ENCODE measurements at regions not wholly inside any gene's neighbourhood (a gene's known extent, or its start where the extent isn't known, plus 50 kb on each side); places are given as distances from the start of the nearest gene placed in this dataset.

GRCh38 chr1:30129001-30129408 lies 594.4 kb downstream of the MATN1 start:
- Histone ChIP-seq H3K4me1 (ENCODE audit: insufficient read depth, low read length) (no peaks in the 10 kb centered on the region), H3K4me3 (ENCODE audit: low read depth in 1 of 2, low read length in 2 of 2) (no peak overlapping the region), H3K9ac (ENCODE audit: low read length) (no peak overlapping the region), H3K27me3 (ENCODE audit: control insufficient read depth in 1 of 2, insufficient read depth in 2 of 2, low read length in 2 of 2) (no peaks in the 10 kb centered on the region), H3K9me3 (ENCODE audit: low read length) (no peaks in the 10 kb centered on the region), H3K27ac (ENCODE audit: low read depth, low read length) (no peak overlapping the region), H3K36me3 (ENCODE audit: insufficient read depth, low read length) (no peaks in the 10 kb centered on the region)

GRCh38 chr1:30126848-30127247 lies 596.5 kb downstream of the MATN1 start:
- H3K4me3 ChIP-seq (ENCODE audit: low read depth in 1 of 2, low read length in 2 of 2) = no peak overlapping the region
- H3K4me1 ChIP-seq (ENCODE audit: insufficient read depth, low read length) = no peaks in the 10 kb centered on the region
- H3K36me3 ChIP-seq (ENCODE audit: insufficient read depth, low read length) = no peaks in the 10 kb centered on the region
- H3K27ac ChIP-seq (ENCODE audit: low read depth, low read length) = no peak overlapping the region
- no peaks in the 10 kb centered on the region for H3K27me3 ChIP-seq (ENCODE audit: control insufficient read depth in 1 of 2, insufficient read depth in 2 of 2, low read length in 2 of 2)
- no peaks in the 10 kb centered on the region for H3K9me3 ChIP-seq (ENCODE audit: low read length)
- no peak overlapping the region for H3K9ac ChIP-seq (ENCODE audit: low read length)

DNA sequence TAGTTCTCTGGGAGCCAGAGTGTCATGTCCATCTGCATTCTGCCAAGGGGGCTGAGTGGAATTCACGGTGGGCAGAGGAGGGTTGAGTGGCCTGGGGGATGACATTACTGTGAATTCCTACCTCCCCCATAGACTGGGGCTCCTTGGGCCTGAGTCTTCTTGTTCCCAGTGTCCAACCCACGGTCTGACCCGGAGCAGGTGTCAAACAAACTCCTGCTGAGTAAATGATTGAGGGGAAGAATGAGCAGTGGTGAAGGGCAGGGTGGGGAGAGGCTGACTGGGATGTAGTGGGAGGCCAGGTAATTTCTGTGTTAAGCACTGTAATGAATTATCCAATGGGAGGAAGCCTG lies 597.6 kb downstream of the MATN1 start:
- H3K9me3 ChIP-seq (ENCODE audit: low read length) = no peaks in the 10 kb centered on the region
- H3K4me1 ChIP-seq (ENCODE audit: insufficient read depth, low read length) = no peaks in the 10 kb centered on the region
- H3K9ac ChIP-seq (ENCODE audit: low read length) = no peak overlapping the region
- no peaks in the 10 kb centered on the region for H3K36me3 ChIP-seq (ENCODE audit: insufficient read depth, low read length)
- no peak overlapping the region for H3K27ac ChIP-seq (ENCODE audit: low read depth, low read length)
- no peak overlapping the region for H3K4me3 ChIP-seq (ENCODE audit: low read depth in 1 of 2, low read length in 2 of 2)
- H3K27me3 ChIP-seq (ENCODE audit: control insufficient read depth in 1 of 2, insufficient read depth in 2 of 2, low read length in 2 of 2) = no peaks in the 10 kb centered on the region

GRCh38 chr1:30125021-30125820 lies 598.2 kb downstream of the MATN1 start:
- Histone ChIP-seq H3K4me1 (ENCODE audit: insufficient read depth, low read length) (no peaks in the 10 kb centered on the region), H3K27ac (ENCODE audit: low read depth, low read length) (no peak overlapping the region), H3K9ac (ENCODE audit: low read length) (no peak overlapping the region), H3K4me3 (ENCODE audit: low read depth in 1 of 2, low read length in 2 of 2) (no peak overlapping the region), H3K27me3 (ENCODE audit: control insufficient read depth in 1 of 2, insufficient read depth in 2 of 2, low read length in 2 of 2) (no peaks in the 10 kb centered on the region), H3K9me3 (ENCODE audit: low read length) (no peaks in the 10 kb centered on the region), H3K36me3 (ENCODE audit: insufficient read depth, low read length) (no peaks in the 10 kb centered on the region)

DNA sequence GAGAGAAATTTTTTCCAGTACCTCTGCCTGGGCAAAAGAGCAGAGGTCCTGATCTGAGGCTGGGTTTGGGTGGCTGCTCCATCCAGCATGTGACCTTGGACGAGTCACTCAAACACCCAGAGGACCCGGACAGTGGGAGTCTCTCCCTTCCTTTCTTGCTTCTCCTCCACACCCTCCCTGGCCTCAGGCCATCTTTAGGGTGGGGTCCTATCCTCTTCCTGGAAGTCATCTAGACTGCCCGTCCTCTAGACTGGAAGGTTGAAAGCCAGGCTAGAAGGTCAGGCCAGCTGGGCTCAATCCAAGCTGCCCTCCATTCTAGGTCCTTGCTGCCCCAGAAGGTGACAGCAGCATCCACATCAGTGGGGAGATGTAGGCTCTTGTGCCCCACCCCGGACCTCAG lies 599.5 kb downstream of the MATN1 start:
- Histone ChIP-seq H3K9me3 (ENCODE audit: low read length) (no peaks in the 10 kb centered on the region), H3K4me1 (ENCODE audit: insufficient read depth, low read length) (no peaks in the 10 kb centered on the region), H3K4me3 (ENCODE audit: low read depth in 1 of 2, low read length in 2 of 2) (no peak overlapping the region), H3K36me3 (ENCODE audit: insufficient read depth, low read length) (no peaks in the 10 kb centered on the region), H3K27me3 (ENCODE audit: control insufficient read depth in 1 of 2, insufficient read depth in 2 of 2, low read length in 2 of 2) (no peaks in the 10 kb centered on the region), H3K9ac (ENCODE audit: low read length) (no peak overlapping the region), H3K27ac (ENCODE audit: low read depth, low read length) (no peak overlapping the region)

GRCh38 chr1:30123036-30123435 lies 600.3 kb downstream of the MATN1 start:
- Histone ChIP-seq H3K4me1 (ENCODE audit: insufficient read depth, low read length) (no peaks in the 10 kb centered on the region), H3K4me3 (ENCODE audit: low read depth in 1 of 2, low read length in 2 of 2) (no peak overlapping the region), H3K27ac (ENCODE audit: low read depth, low read length) (no peak overlapping the region), H3K9ac (ENCODE audit: low read length) (no peak overlapping the region), H3K9me3 (ENCODE audit: low read length) (no peaks in the 10 kb centered on the region), H3K36me3 (ENCODE audit: insufficient read depth, low read length) (no peaks in the 10 kb centered on the region), H3K27me3 (ENCODE audit: control insufficient read depth in 1 of 2, insufficient read depth in 2 of 2, low read length in 2 of 2) (no peaks in the 10 kb centered on the region)

- no peaks in the 10 kb centered on the region for H3K4me1 ChIP-seq (ENCODE audit: insufficient read depth, low read length)
- no peak overlapping the region for H3K27ac ChIP-seq (ENCODE audit: low read depth, low read length)
- H3K36me3 ChIP-seq (ENCODE audit: insufficient read depth, low read length) = no peaks in the 10 kb centered on the region
- H3K4me3 ChIP-seq (ENCODE audit: low read depth in 1 of 2, low read length in 2 of 2) = no peak overlapping the region
- H3K27me3 ChIP-seq (ENCODE audit: control insufficient read depth in 1 of 2, insufficient read depth in 2 of 2, low read length in 2 of 2) = no peaks in the 10 kb centered on the region
- H3K9me3 ChIP-seq (ENCODE audit: low read length) = no peaks in the 10 kb centered on the region
- no peak overlapping the region for H3K9ac ChIP-seq (ENCODE audit: low read length)
Measured at GRCh38 chr1:30120245-30121000, 603.0 kb downstream of the MATN1 start.

GRCh38 chr1:30117685-30118084 lies 605.7 kb downstream of the MATN1 start:
- Histone ChIP-seq H3K4me1 (ENCODE audit: insufficient read depth, low read length) (no peaks in the 10 kb centered on the region), H3K27me3 (ENCODE audit: control insufficient read depth in 1 of 2, insufficient read depth in 2 of 2, low read length in 2 of 2) (peaks cover 0 to under 1% of the 10 kb centered on the region in 2 donors), H3K4me3 (ENCODE audit: low read depth in 1 of 2, low read length in 2 of 2) (no peak overlapping the region), H3K9ac (ENCODE audit: low read length) (no peak overlapping the region), H3K27ac (ENCODE audit: low read depth, low read length) (no peak overlapping the region), H3K36me3 (ENCODE audit: insufficient read depth, low read length) (no peaks in the 10 kb centered on the region), H3K9me3 (ENCODE audit: low read length) (no peaks in the 10 kb centered on the region)

GRCh38 chr1:30111431-30111830 lies 612.0 kb downstream of the MATN1 start:
- Histone ChIP-seq H3K36me3 (ENCODE audit: insufficient read depth, low read length) (no peaks in the 10 kb centered on the region), H3K4me1 (ENCODE audit: insufficient read depth, low read length) (no peaks in the 10 kb centered on the region), H3K9me3 (ENCODE audit: low read length) (no peaks in the 10 kb centered on the region), H3K9ac (ENCODE audit: low read length) (no peak overlapping the region), H3K27ac (ENCODE audit: low read depth, low read length) (no peak overlapping the region), H3K27me3 (ENCODE audit: control insufficient read depth in 1 of 2, insufficient read depth in 2 of 2, low read length in 2 of 2) (peaks cover 16 to 19% of the 10 kb centered on the region in 2 donors), H3K4me3 (ENCODE audit: low read depth in 1 of 2, low read length in 2 of 2) (no peak overlapping the region)

- Histone ChIP-seq H3K4me3 (ENCODE audit: low read depth in 1 of 2, low read length in 2 of 2) (no peak overlapping the region), H3K4me1 (ENCODE audit: insufficient read depth, low read length) (no peaks in the 10 kb centered on the region), H3K27me3 (ENCODE audit: control insufficient read depth in 1 of 2, insufficient read depth in 2 of 2, low read length in 2 of 2) (peaks cover 16 to 19% of the 10 kb centered on the region in 2 donors), H3K9ac (ENCODE audit: low read length) (no peak overlapping the region), H3K27ac (ENCODE audit: low read depth, low read length) (no peak overlapping the region), H3K36me3 (ENCODE audit: insufficient read depth, low read length) (no peaks in the 10 kb centered on the region), H3K9me3 (ENCODE audit: low read length) (no peaks in the 10 kb centered on the region)
Measured at GRCh38 chr1:30110846-30111245, 612.5 kb downstream of the MATN1 start.

DNA sequence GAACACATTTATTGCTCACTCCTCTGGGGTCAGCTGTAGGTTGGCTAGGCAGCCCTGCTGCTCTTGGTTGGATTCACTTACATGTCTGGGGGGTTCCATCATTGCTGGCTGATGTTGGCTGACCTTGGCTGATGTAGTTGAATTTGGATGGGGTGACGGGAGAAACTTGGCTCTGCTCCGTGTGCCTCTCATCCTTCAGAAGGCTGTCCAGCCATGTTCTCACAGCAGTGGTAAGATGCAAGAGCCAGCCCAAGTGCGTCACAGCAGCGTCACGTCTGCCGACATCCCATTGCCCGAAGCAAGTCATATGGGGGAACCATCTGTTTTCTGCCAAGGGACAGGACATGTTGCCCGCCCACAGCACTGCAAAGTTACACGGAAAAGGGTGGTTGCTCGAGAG lies 613.5 kb downstream of the MATN1 start:
- H3K27me3 ChIP-seq (ENCODE audit: control insufficient read depth in 1 of 2, insufficient read depth in 2 of 2, low read length in 2 of 2) = peaks cover 16 to 19% of the 10 kb centered on the region in 2 donors

More for the DNA sequence above, 613.5 kb downstream of the MATN1 start:
- Histone ChIP-seq H3K9me3 (ENCODE audit: low read length) (no peaks in the 10 kb centered on the region), H3K4me1 (ENCODE audit: insufficient read depth, low read length) (no peaks in the 10 kb centered on the region), H3K27ac (ENCODE audit: low read depth, low read length) (no peak overlapping the region), H3K4me3 (ENCODE audit: low read depth in 1 of 2, low read length in 2 of 2) (no peak overlapping the region), H3K36me3 (ENCODE audit: insufficient read depth, low read length) (no peaks in the 10 kb centered on the region), H3K9ac (ENCODE audit: low read length) (no peak overlapping the region)

Measured in muscle layer of colon (tissue), 2 donors.